GM10266 (cell line): ENCODE measurements at regions not wholly inside any gene's neighbourhood (a gene's known extent, or its start where the extent isn't known, plus 50 kb on each side); places are given as distances from the start of the nearest gene placed in this dataset.

Source experiments
- DNase-seq: peaks from one replicate; pipeline ENCODE4 v3.0.0; 2012; ENCODE audit errors: extremely low spot score
- TF ChIP-seq, protein P1 (sequence below): IDR thresholded peaks from 2 replicates; pipeline ENCODE4 v1.5.1; 2012; ENCODE audit warnings: mild to moderate bottlenecking, low read depth; ENCODE audit not compliant: control insufficient read depth, insufficient read depth; ENCODE audit errors: missing control alignments

DNA sequence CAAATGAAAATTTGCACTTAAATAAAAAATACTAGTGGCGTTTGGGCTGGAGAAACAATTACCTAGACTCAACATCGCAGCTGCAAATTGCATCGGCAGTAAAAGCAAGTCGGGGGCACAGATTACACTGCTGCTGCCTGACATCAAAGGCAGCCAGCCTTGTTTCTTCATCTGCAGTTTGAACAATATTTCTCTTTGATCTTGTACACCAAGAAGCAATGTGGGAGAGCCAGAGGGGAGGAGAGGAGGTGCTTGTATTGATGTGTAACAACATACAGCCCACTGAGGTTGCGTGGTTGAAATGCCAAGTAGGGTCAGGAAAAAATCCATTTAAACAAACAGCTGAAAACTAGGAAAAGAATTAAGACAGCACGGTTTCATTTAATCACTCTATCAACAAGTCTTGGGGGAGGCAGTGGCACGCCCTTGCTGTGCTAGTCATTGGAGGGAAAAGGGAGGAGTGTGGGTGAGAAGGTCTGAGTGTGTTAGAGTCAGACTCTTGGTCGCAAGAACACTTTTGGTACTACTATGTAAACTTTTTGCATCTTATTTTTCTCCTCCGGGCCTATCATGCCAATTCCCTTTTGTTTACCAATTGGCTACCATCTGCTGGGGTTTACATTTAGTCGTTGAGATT is 456.5 kb downstream of the OMA1 start:
- TF ChIP-seq, protein P1, sequence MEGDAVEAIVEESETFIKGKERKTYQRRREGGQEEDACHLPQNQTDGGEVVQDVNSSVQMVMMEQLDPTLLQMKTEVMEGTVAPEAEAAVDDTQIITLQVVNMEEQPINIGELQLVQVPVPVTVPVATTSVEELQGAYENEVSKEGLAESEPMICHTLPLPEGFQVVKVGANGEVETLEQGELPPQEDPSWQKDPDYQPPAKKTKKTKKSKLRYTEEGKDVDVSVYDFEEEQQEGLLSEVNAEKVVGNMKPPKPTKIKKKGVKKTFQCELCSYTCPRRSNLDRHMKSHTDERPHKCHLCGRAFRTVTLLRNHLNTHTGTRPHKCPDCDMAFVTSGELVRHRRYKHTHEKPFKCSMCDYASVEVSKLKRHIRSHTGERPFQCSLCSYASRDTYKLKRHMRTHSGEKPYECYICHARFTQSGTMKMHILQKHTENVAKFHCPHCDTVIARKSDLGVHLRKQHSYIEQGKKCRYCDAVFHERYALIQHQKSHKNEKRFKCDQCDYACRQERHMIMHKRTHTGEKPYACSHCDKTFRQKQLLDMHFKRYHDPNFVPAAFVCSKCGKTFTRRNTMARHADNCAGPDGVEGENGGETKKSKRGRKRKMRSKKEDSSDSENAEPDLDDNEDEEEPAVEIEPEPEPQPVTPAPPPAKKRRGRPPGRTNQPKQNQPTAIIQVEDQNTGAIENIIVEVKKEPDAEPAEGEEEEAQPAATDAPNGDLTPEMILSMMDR, result no peak
- no peak for DNase-seq

DNA sequence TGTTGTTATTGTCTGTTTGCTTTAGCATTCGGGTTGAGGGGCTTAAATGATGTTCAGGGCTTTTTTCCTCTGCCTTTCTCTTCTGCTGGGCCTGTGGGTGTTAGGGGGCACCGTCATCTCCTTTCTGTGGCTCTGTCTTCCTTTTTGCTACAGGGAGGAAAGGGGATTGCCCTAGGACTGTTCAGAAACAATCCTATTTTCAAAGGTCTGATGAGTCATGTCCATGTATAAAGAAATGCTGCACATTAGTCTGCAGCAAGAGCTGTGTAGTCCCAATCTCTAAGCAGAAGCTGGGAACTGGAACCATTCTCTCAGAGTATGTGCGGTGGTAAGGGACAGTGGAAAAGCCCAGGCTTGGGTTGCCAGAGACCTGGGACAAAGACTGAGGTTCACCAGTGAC is 462.3 kb downstream of the OMA1 start:
- no peak for DNase-seq
- TF ChIP-seq, protein P1, result no peak

DNA sequence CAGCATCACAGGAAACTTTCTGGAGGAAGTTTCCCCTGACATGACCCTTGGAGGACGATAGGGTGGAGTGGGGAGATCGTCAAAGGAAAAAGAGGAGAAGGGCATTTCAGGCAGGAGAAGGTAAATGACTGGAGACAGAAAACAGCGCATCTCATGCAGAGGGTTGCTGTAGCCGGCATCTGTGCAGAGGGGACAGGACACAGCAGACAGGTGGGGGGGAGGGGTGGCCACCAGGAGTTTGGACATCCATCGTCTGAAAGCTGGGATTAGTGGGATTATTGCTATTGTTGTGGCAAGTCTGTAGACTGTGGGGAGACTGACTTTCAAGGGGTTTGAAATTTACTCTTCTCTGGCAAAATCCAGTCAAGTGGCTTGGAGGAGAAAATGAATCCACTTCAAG is 463.9 kb downstream of the OMA1 start:
- TF ChIP-seq, protein P1, result no peak
- DNase-seq, result no peak

DNA sequence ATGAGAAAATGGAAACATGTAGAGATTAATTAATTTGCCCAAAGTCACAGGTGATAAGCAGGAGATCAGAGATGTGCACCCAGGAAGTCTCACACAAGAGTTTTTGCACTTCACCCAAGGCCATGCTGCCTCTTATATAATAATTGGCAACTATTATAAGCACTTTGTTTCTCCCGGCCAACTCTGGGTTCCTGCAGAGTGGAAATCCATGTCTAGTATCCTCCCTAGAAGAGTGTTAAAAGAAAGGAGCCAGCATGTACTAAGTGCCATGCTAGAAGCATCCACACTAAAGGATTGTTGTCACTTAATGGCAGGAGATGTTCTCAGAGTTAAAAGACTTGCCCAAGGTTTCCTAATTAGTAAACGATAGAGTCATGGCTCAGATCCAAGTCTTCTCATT is 470.3 kb downstream of the OMA1 start:
- DNase-seq, result no peak
- TF ChIP-seq, protein P1, result no peak

DNA sequence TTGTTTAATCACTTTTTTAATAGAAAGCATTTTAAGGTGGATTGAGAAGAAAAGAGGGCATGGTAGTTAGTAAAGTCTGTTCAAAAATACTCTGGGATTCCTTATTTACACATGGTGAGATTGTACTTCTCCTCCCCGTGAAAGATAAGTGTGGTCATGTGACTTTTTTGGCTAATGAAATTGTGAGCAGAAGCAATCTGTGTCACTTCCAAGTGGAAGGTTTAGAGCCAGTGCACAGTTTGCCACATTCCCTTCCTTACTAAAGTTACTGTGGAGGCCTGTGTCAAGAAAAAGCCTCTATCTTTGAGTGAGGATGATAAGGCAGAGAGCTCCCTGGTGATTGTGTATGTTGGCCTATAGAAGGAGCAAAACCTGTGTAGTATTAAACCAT is 471.3 kb downstream of the OMA1 start:
- no peak for DNase-seq
- TF ChIP-seq, protein P1, result no peak

DNA sequence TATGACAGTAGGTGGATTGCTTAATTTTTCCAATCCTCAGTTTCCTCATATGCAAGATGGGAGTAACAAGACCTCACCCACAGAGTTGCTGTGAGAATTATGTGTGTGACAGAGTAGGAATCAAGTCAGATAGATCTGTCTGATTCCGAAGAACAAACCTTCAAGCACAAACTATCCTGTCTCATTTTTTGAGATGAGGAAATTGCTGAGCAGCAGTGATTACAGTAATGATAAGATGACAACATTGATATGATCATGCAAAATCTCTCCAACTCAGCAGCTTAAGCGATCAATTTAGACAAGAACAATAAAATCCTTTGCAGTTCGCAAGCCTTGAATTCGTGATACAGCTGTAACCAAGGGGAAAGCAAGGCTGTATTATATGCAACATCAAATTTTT is 474.1 kb downstream of the OMA1 start:
- DNase-seq, result no peak
- TF ChIP-seq, protein P1, result no peak

DNA sequence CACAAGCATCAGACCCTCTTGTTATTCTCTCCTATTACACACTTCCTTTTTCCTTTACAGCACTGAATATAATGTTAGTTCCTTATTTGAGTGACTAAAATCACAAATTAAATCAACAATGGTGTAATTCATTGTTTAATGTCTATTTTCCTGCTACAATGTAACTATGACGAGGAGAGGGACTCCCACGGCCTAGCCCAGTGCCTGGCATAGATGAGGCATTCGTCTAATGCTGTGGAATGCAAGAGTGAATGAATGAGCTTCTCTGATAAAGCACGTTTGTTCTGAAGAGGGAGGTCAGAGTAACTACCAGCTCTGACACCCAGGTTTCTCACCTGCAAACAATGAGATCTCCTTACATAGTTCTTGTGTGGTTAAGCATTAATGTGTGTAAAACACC is 479.4 kb downstream of the OMA1 start:
- TF ChIP-seq, protein P1, result no peak
- no peak for DNase-seq
